HCT116 (cell line): ENCODE measurements at regions not wholly inside any gene's neighbourhood (a gene's known extent, or its start where the extent isn't known, plus 50 kb on each side); places are given as distances from the start of the nearest gene placed in this dataset.

Experiments used
- ATAC-seq: fragments of 200-7000 bp; cut with Tn5 transposase; 2 replicates; pipeline ENCODE4 v1.9.1; 2020; ENCODE audit warnings: mild to moderate bottlenecking, moderate library complexity
- BruUV-seq: library from RNA; stranded (reverse); fragments of 400-500 nt; replicated peaks from 2 replicates; lab custom pipeline; 2021; lab: Mats Ljungman, UMichigan
- CTCF ChIA-PET: fragments of 300-600 bp; sonication (Branson Sonifier 250); formaldehyde crosslinking; loops from one replicate; lab custom pipeline; 2021; ENCODE audit warnings: antibody characterized with exemption; lab: Charles Lee
- POLR2A ChIA-PET: fragments of 300-600, 350-600 bp; sonication (Branson Sonifier 250); formaldehyde crosslinking; loops from one replicate; lab custom pipeline; 2021; ENCODE audit warnings: antibody characterized with exemption; lab: Charles Lee
- RAD21 ChIA-PET, 2 experiments: fragments of 300-600 bp; sonication (Branson Sonifier 250); formaldehyde crosslinking; loops; one replicate each; lab custom pipeline; 2023; ENCODE audit warnings: low total read pairs in 2 of 2; ENCODE audit not compliant: uncharacterized antibody in 2 of 2, unreplicated experiment in 2 of 2, low non-redundant PET in 1 of 2; lab: Charles Lee
- DNase-seq: peaks from one replicate; pipeline ENCODE4 v3.0.0-alpha.2; 2010; ENCODE audit warnings: low read depth, low spot score
- H2AFZ ChIP-seq: fragments of 200-600 bp; shearing (Covaris generic), sonication (generic); 2 replicates; pipeline ENCODE4 v1.6.1; 2017; ENCODE audit warnings: low read depth, mixed run types, mixed read lengths, antibody characterized with exemption, low read length; ENCODE audit not compliant: poor library complexity, severe bottlenecking
- H3K27ac ChIP-seq: 2 replicates; pipeline ENCODE4 v1.5.1; 2012; ENCODE audit warnings: low read depth, low read length
- H3K27me3 ChIP-seq: fragments of 200-600 bp; sonication (generic); 2 replicates; pipeline ENCODE4 v1.6.1; 2016; ENCODE audit warnings: mixed run types, low read length, mixed read lengths; ENCODE audit not compliant: insufficient read depth
- H3K36me3 ChIP-seq, 2 experiments: fragments of 200-500 bp in 1 of 2; fragments of 200-600 bp in 1 of 2; sonication (Bioruptor generic) in 1 of 2; sonication (generic) in 1 of 2; 2 replicates each; pipeline versions ENCODE4 v1.5.1 to v1.6.1; 2014 to 2016; ENCODE audit warnings: low read length in 2 of 2, inconsistent platforms in 1 of 2, mixed read lengths in 1 of 2, mixed run types in 1 of 2; ENCODE audit not compliant: insufficient read depth in 2 of 2, control insufficient read depth in 1 of 2
- H3K4me1 ChIP-seq, 2 experiments: fragments of 200-600 bp in 1 of 2; sonication (generic) in 1 of 2; 2 replicates each; pipeline versions ENCODE4 v1.5.1 to v1.6.1; 2012 to 2017; ENCODE audit warnings: low read length in 2 of 2, inconsistent platforms in 1 of 2, mild to moderate bottlenecking in 1 of 2, mixed read lengths in 1 of 2, mixed run types in 1 of 2, moderate library complexity in 1 of 2; ENCODE audit not compliant: insufficient read depth in 2 of 2, control insufficient read depth in 1 of 2
- H3K4me2 ChIP-seq: fragments of 200-600 bp; sonication (generic); 2 replicates; pipeline ENCODE4 v1.6.1; 2017; ENCODE audit warnings: mixed run types, low read length, mixed read lengths
- H3K4me3 ChIP-seq, 2 experiments: fragments of 200-600 bp in 1 of 2; sonication (generic) in 1 of 2; replicated peaks in 1 of 2; 2 replicates each; pipeline ENCODE4 v1.5.1; 2011 to 2016; ENCODE audit warnings: low read length in 2 of 2, control low read depth in 1 of 2, low read depth in 1 of 2, mild to moderate bottlenecking in 1 of 2, mixed read lengths in 1 of 2, mixed run types in 1 of 2
- H3K79me2 ChIP-seq: fragments of 200-600 bp; sonication (generic); 2 replicates; pipeline ENCODE4 v1.6.1; 2017; ENCODE audit warnings: mild to moderate bottlenecking, mixed run types, low read length, moderate library complexity, mixed read lengths; ENCODE audit not compliant: insufficient read depth
- H3K9ac ChIP-seq: fragments of 200-600 bp; sonication (generic); 2 replicates; pipeline ENCODE4 v1.6.1; 2016; ENCODE audit warnings: low read length, mixed read lengths
- H3K9me2 ChIP-seq: fragments of 200-600 bp; sonication (generic), shearing (Covaris generic); 2 replicates; pipeline ENCODE4 v1.6.1; 2017; ENCODE audit warnings: mixed run types, mild to moderate bottlenecking, moderate library complexity; ENCODE audit not compliant: insufficient read depth
- H3K9me3 ChIP-seq, 2 experiments: fragments of 200-500 bp in 1 of 2; fragments of 200-600 bp in 1 of 2; sonication (Bioruptor generic) in 1 of 2; sonication (generic) in 1 of 2; 2 replicates each; pipeline ENCODE4 v1.6.1; 2014 to 2017; ENCODE audit warnings: low read length in 2 of 2, mixed read lengths in 2 of 2, inconsistent platforms in 1 of 2, low read depth in 1 of 2, mild to moderate bottlenecking in 1 of 2, mixed run types in 1 of 2, moderate library complexity in 1 of 2; ENCODE audit not compliant: control insufficient read depth in 1 of 2, insufficient read depth in 1 of 2
- H4K20me1 ChIP-seq: fragments of 200-600 bp; sonication (generic), shearing (Covaris generic); 2 replicates; pipeline ENCODE4 v1.6.1; 2017; ENCODE audit warnings: mixed run types, mild to moderate bottlenecking, moderate library complexity; ENCODE audit not compliant: insufficient read depth
- CBX3 ChIP-seq: IDR thresholded peaks from 2 replicates; pipeline ENCODE4 v1.6.1; 2012; ENCODE audit warnings: low read depth
- EGR1 ChIP-seq: IDR thresholded peaks from 2 replicates; pipeline ENCODE4 v1.6.1; 2012; ENCODE audit warnings: low read depth
- EZH2phosphoT487 ChIP-seq: fragments of 200-600 bp; IDR thresholded peaks from 2 replicates; pipeline ENCODE4 v1.6.1; 2018; ENCODE audit warnings: antibody characterized with exemption, borderline replicate concordance
- FOSL1 ChIP-seq: IDR thresholded peaks from 2 replicates; pipeline ENCODE4 v1.6.1; 2012; ENCODE audit warnings: low read depth
- JUND ChIP-seq: IDR thresholded peaks from 2 replicates; pipeline ENCODE4 v1.6.1; 2012
- POLR2A ChIP-seq: IDR thresholded peaks from 2 replicates; pipeline ENCODE4 v1.7.0; 2011; ENCODE audit warnings: borderline replicate concordance; ENCODE audit not compliant: insufficient read depth, insufficient read length; ENCODE audit errors: extremely low read depth
- POLR2AphosphoS5 ChIP-seq: IDR thresholded peaks from 2 replicates; pipeline ENCODE4 v1.6.1; 2011; ENCODE audit warnings: mild to moderate bottlenecking, low read depth, low read length, moderate library complexity
- REST ChIP-seq: IDR thresholded peaks from 2 replicates; pipeline ENCODE4 v1.6.1; 2012; ENCODE audit warnings: low read depth
- SIN3A ChIP-seq: IDR thresholded peaks from 2 replicates; pipeline ENCODE4 v1.6.1; 2012; ENCODE audit warnings: low read depth
- SP1 ChIP-seq: IDR thresholded peaks from 2 replicates; pipeline ENCODE4 v1.6.1; 2012; ENCODE audit warnings: low read depth
- SRF ChIP-seq: IDR thresholded peaks from 2 replicates; pipeline ENCODE4 v1.6.1; 2012; ENCODE audit warnings: low read depth
- TCF7L2 ChIP-seq: IDR thresholded peaks from 2 replicates; pipeline ENCODE4 v1.7.0; 2011; ENCODE audit warnings: borderline replicate concordance, inconsistent platforms; ENCODE audit not compliant: insufficient read depth, insufficient read length; ENCODE audit errors: extremely low read depth
- ZBTB33 ChIP-seq: IDR thresholded peaks from 2 replicates; pipeline ENCODE4 v1.6.1; 2011; ENCODE audit warnings: mild to moderate bottlenecking, low read length, moderate library complexity; ENCODE audit not compliant: insufficient replicate concordance; ENCODE audit errors: extremely low read depth
- ZFX ChIP-seq: fragments of 450-650 bp; IDR thresholded peaks from 2 replicates; pipeline ENCODE4 v1.6.1; 2017
- ZNF274 ChIP-seq: fragments of 200-500 bp; sonication (Bioruptor generic); IDR thresholded peaks from 2 replicates; pipeline ENCODE4 v1.6.1; 2014; ENCODE audit warnings: mild to moderate bottlenecking, low read depth, low read length, inconsistent platforms
- intact Hi-C: fragments of 100-400 bp; cut with micrococcal nuclease; formaldehyde crosslinking; loops from 2 replicates; pipeline ENCODE4 v1.10.0; 2022

GRCh38 chr6:54694928-54695532 lies 151.5 kb upstream of the FAM83B start (continued):
- no peak for TF ChIP-seq REST
- TF ChIP-seq EZH2phosphoT487 = no peak

- no peak for DNase-seq
- RAD21 ChIA-PET = no interaction called here
- no peak overlapping the region for H3K27ac ChIP-seq
- no TSS peak for BruUV-seq
- H3K36me3 ChIP-seq = no peaks in the 10 kb centered on the region
- no peak overlapping the region for H3K4me2 ChIP-seq
- POLR2A ChIA-PET = no interaction called here
- H3K9me3 ChIP-seq = no peaks in the 10 kb centered on the region
- H4K20me1 ChIP-seq = no peaks in the 10 kb centered on the region
- H3K9ac ChIP-seq = no peak overlapping the region
- no peaks in the 10 kb centered on the region for H3K9me2 ChIP-seq
- no peaks in the 10 kb centered on the region for H3K27me3 ChIP-seq
- no peaks in the 10 kb centered on the region for H3K79me2 ChIP-seq
- TF ChIP-seq POLR2AphosphoS5 (no peak), FOSL1 (no peak), ZBTB33 (no peak), EZH2phosphoT487 (no peak), TCF7L2 (no peak), SIN3A (no peak), CBX3 (no peak), SP1 (no peak), ZNF274 (no peak), EGR1 (no peak), POLR2A (no peak), REST (no peak), SRF (no peak), JUND (no peak), ZFX (no peak)
- CTCF ChIA-PET = no interaction called here
- no peak overlapping the region for H3K4me3 ChIP-seq
- intact Hi-C loops = loop anchor here (2.0 kb wide), 1 partner anchor 373 kb away; no protein-coding TSS in a partner anchor
- H3K4me1 ChIP-seq = no peaks in the 10 kb centered on the region
- no peak overlapping the region for H2AFZ ChIP-seq
- ATAC-seq = no peak
Measured at GRCh38 chr6:54695815-54696214, 150.8 kb upstream of the FAM83B start.
